UCSD-AML1 (cell line): ENCODE measurements at regions not wholly inside any gene's neighbourhood (a gene's known extent, or its start where the extent isn't known, plus 50 kb on each side); places are given as distances from the start of the nearest gene placed in this dataset.
"Not testable (repeated sequence)": the region's sequence is repeated elsewhere in the genome, so short reads cannot be mapped to it uniquely, and the experiment has no call there.

Experiments used
- DNase-seq: peaks from one replicate; lab custom pipeline; 2025; ENCODE audit not compliant: unreplicated experiment; lab: John Stamatoyannopoulos, UW

GRCh38 chr3:87435926-87436620, 159.7 kb upstream of the POU1F1 start:
- DNase-seq: no peak

GRCh38 chr3:87433445-87433844, 157.1 kb upstream of the POU1F1 start:
- DNase-seq: not testable (repeated sequence)

GRCh38 chr3:87426918-87427317, 150.5 kb upstream of the POU1F1 start:
- no peak for DNase-seq

GRCh38 chr3:87425056-87425455, 148.7 kb upstream of the POU1F1 start:
- no peak for DNase-seq

- no peak for DNase-seq
Observed at GRCh38 chr3:87423336-87423735, 147.0 kb upstream of the POU1F1 start.

- DNase-seq: no peak
Observed at GRCh38 chr3:87422333-87422732, 145.9 kb upstream of the POU1F1 start.

- DNase-seq: no peak
Observed at GRCh38 chr3:87420171-87420570, 143.8 kb upstream of the POU1F1 start.

- DNase-seq: no peak
Observed at GRCh38 chr3:87414271-87414670, 137.9 kb upstream of the POU1F1 start.

GRCh38 chr3:87413814-87414213, 137.4 kb upstream of the POU1F1 start:
- DNase-seq: no peak

- DNase-seq: no peak
Observed at GRCh38 chr3:87410110-87410509, 133.7 kb upstream of the POU1F1 start.

GRCh38 chr3:87398168-87398801, 121.9 kb upstream of the POU1F1 start:
- no peak for DNase-seq

- no peak for DNase-seq
Observed at GRCh38 chr3:87397211-87397610, 120.8 kb upstream of the POU1F1 start.

- DNase-seq: no peak
Observed at GRCh38 chr3:87390821-87391220, 114.4 kb upstream of the POU1F1 start.

GRCh38 chr3:87390353-87390752, 114.0 kb upstream of the POU1F1 start:
- no peak for DNase-seq

GRCh38 chr3:87375231-87375682, 98.9 kb upstream of the POU1F1 start:
- DNase-seq: no peak

GRCh38 chr3:87370007-87370406, 93.6 kb upstream of the POU1F1 start:
- no peak for DNase-seq

- no peak for DNase-seq
Observed at GRCh38 chr3:87367736-87368135, 91.4 kb upstream of the POU1F1 start.

GRCh38 chr3:87363721-87364120, 87.3 kb upstream of the POU1F1 start:
- DNase-seq: no peak

GRCh38 chr3:87361956-87362355, 85.6 kb upstream of the POU1F1 start:
- no peak for DNase-seq

- no peak for DNase-seq
Observed at GRCh38 chr3:87361271-87361670, 84.9 kb upstream of the POU1F1 start.

GRCh38 chr3:87359826-87360225, 83.4 kb upstream of the POU1F1 start:
- no peak for DNase-seq

GRCh38 chr3:87359025-87359424, 82.6 kb upstream of the POU1F1 start:
- DNase-seq: no peak

- no peak for DNase-seq
Observed at GRCh38 chr3:87358066-87358465, 81.7 kb upstream of the POU1F1 start.
